Posterior cingulate gyrus (tissue), 11 donors: ENCODE measurements at regions not wholly inside any gene's neighbourhood (a gene's known extent, or its start where the extent isn't known, plus 50 kb on each side); places are given as distances from the start of the nearest gene placed in this dataset.
"Not testable (repeated sequence)": the region's sequence is repeated elsewhere in the genome, so short reads cannot be mapped to it uniquely, and the experiment has no call there.

Experiments
- DNase-seq, 10 donors: peaks; one replicate each; pipeline versions ENCODE4 v3.0.0 to v3.0.0-alpha.2; 2020 to 2021; ENCODE audit warnings: mixed read lengths in 3 of 10
- intact Hi-C: fragments of 100-400 bp; cut with DNase I; formaldehyde crosslinking; loops from one replicate; pipeline ENCODE4 v1.15.1; 2023

DNA sequence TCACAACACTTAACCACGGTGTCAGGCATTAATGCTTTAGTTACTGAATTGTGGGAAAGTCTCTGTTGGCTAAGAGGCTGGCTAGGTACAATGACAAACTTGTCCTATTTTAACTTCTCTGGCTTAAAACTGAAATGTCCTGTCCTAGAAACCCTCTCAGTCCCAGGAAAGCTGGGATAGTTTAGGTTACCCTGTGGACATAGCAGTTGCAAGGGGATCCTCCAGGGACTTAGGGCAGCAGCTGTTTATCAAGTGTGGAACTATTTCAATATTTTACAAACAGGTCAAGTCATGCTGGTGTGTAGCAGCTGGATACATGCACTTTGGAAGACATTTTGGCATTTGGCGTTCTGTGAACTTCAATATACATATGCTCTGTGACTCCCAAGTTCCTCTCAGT is 95.0 kb upstream of the ARRDC3 start:
- intact Hi-C loops: no loop called here
- no peak for DNase-seq

GRCh38 chr5:91477408-91477807 is 94.3 kb upstream of the ARRDC3 start:
- intact Hi-C loops: no loop called here
- no peak for DNase-seq

- intact Hi-C loops: no loop called here
- no peak for DNase-seq
Observed at GRCh38 chr5:91474201-91474600, 91.1 kb upstream of the ARRDC3 start.

GRCh38 chr5:91472631-91473030 is 89.5 kb upstream of the ARRDC3 start:
- no peak for DNase-seq
- intact Hi-C loops: no loop called here

DNA sequence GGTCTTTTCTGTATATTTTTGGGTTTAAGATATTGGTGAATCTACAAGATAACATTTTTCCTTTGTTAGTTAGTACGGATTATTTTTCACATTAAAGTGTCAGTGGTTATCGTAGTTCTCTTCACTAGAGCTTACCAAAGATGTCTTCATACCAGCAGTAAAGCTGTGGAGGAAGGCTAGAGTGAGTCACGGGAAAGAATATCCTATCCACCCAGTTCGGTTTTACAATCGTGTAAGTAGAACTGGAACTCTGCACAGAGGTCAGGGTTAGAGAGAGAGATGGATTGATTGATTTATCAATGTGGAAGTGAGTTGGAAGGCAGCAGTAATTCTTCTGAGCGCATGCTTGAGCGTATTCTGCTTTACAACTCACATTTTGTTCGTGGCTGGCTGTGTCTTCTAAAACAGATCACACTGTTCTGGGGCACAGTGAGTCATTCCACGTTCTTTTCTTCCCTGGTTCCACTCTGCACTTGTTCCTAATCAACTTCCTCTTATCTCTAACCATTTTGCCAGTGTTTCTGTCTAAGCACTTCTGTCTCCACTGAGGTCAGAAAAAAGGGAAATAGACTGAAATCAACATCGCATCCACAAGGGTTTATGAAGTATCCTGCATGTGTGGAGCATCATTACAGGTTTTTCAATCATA is 86.5 kb upstream of the ARRDC3 start:
- intact Hi-C loops: no loop called here
- DNase-seq: peak in 5 of 10 donors; percentile 8 to 62 (median 17)

- intact Hi-C loops: no loop called here
- DNase-seq: no peak
Observed at GRCh38 chr5:91468651-91469422, 85.7 kb upstream of the ARRDC3 start.

DNA sequence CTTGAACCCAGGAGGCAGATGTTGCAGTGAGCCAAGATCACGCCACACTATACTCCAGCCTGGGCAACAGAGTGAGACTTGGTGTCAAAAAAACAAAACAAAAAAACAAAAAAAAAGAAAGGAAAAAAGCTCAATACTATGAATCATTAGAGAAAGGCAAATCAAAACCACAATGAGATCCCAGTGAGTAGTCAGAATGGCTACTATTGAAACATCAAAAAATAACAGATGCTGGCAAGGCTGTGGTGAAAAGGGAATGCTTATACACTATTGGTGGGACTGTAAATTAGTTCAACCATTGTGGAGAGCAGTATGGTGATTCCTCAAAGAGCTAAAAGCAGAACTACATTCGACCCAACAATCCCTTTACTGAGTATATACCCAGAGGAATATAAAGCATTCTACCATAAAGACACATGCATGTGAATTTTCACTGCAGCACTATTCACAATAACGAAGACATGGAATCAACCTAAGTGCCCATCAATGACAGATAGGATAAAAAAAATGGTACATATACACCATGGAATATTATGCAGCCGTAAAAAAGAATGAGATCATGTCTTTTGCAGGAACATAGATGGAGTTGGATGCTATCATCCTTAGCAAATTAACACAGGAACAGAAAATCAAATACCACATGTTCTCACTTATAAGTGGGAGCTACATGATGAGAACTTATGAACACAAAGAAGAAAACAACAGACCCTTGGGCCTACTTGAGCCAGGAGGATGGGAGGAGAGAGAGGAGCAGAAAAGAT is 81.9 kb upstream of the ARRDC3 start:
- no peak for DNase-seq
- intact Hi-C loops: no loop called here

DNA sequence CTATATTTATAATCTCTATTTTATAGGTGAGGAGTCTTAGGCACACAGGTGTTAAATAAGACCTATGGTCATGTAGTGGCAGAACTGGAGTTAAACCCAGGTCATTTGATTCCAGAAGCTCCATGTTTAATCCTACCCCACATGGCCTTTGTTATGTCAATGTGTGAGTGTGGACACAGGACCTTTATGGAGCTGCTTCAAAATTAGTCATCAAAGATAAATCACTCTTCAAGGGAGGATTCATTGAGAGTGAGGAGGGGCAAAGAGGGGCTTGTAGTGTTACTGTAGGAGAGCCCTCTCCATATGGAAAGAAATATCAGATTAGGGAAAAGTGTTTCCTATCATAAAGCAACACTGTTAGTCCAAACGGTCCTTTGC is 74.6 kb upstream of the ARRDC3 start:
- intact Hi-C loops: no loop called here
- no peak for DNase-seq

DNA sequence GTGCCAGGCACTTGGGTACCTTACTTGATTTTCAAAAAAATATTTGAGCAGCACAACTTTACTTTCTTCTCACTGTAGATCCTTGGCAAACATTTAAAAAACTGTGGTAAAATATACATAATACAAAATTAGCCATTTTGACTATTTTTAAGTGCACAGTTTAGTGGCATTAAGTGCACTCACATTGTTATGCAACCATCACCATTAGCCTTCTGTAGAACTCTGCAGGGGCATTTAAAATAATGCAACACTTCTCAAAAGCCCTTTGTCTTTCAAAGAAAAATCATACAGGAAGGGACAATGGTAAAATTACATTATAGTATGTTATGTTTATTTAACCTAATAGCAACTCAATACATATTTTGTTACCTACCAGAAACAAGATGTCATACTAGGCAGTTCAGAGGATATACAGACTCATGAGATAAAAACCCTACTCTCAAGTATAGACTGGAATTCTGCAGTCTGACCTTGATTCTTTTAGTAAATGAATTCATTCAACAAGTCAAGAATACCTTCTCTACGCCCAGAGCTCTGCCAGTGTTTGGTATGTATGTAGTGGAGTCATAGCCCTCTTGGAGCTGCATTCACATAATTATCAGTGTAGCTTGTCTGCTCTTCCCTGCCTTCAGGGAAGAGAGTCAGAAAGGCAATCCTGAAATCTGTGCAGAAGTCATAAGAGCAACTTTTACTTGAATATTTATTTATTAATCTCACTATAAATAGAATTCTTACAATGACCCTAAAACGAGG is 74.0 kb upstream of the ARRDC3 start:
- DNase-seq: no peak
- intact Hi-C loops: no loop called here

GRCh38 chr5:91449083-91449482 is 66.0 kb upstream of the ARRDC3 start:
- DNase-seq: no peak
- intact Hi-C loops: no loop called here

- intact Hi-C loops, DNase-seq: not testable (repeated sequence)
Observed at GRCh38 chr5:91448079-91448478, 65.0 kb upstream of the ARRDC3 start.

- intact Hi-C loops, DNase-seq: not testable (repeated sequence)
Observed at GRCh38 chr5:91446880-91447279, 63.8 kb upstream of the ARRDC3 start.

- no peak for DNase-seq
- intact Hi-C loops: no loop called here
Observed at GRCh38 chr5:91443761-91444467, 60.8 kb upstream of the ARRDC3 start.

DNA sequence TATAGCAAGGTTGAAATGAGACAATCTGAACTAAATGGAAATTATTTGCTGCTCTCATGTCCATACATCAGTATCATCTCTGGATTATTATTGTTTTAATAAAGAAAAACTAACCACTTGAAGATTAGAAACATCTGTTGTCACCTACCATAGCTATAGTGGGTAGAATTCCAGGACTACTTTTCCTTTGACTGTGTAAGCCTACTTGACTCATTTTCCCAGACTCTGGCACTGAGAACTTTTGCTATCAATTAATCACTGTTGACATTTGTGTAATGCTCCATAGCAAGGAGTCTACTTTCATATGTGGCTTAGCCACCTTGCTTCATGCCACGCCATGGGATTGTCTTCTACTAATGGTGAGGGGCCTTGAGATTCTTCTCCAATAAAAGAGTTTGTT is 59.9 kb upstream of the ARRDC3 start:
- intact Hi-C loops: no loop called here
- DNase-seq: no peak

DNA sequence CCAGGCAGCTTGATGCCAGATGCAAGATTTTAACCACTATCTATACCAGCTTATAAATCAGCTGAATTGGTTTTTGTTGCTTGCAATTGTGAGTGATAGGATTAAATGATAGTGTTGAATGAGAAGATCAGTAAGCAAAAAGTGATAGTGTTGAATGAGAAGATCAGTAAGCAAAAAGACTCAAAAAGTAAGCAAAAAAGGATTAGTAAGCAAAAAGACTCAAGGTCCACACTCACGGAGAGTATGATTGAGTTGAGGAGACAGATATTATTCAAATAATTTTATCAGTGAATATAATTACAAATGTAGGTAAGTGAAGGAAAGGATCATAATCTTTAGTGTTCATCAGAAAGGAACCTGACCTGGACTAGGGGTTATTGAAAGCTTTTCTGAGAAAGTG is 58.0 kb upstream of the ARRDC3 start:
- DNase-seq: no peak
- intact Hi-C loops: no loop called here

- intact Hi-C loops: no loop called here
- DNase-seq: no peak
Observed at GRCh38 chr5:91438871-91439270, 55.8 kb upstream of the ARRDC3 start.

DNA sequence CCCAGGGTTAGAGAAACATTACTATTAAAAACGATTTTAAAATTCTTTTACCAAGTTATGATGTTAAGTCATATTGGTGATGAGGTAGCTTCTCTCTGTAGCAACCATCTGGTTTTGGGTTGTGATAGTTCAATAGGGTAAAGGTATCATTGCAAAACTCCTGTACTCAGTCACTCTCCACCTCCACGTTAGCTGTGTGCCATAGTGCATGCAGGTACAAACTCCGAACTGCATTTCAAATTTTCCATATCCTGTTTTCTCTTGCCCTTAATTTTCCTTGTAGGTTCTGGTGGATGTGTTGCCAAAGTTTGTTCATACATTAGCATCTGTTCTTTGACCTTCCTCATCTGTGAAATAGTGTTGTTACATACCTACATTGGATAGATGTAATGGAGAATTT is 53.1 kb upstream of the ARRDC3 start:
- no peak for DNase-seq
- intact Hi-C loops: no loop called here

DNA sequence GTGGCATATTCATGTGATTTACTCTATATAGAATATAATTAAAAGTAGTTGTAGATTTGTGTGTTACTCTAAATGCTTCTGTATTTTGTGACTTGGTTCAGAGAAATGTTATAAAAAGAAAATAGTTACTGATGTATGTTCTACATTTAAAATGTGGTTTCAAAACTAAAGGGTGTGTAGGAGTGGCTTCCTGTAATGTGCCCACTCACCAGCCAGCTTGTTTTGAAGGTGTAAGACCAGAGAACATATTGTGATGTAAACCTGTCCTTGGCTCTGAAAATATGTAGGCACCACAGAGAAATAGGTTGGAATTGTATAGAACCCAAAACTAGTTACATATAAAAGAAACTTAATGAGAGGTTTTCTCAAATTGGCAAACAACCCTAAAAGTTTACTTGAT is 51.2 kb upstream of the ARRDC3 start:
- intact Hi-C loops: no loop called here
- peak in 2 of 10 donors; percentile 4 to 9 for DNase-seq

DNA sequence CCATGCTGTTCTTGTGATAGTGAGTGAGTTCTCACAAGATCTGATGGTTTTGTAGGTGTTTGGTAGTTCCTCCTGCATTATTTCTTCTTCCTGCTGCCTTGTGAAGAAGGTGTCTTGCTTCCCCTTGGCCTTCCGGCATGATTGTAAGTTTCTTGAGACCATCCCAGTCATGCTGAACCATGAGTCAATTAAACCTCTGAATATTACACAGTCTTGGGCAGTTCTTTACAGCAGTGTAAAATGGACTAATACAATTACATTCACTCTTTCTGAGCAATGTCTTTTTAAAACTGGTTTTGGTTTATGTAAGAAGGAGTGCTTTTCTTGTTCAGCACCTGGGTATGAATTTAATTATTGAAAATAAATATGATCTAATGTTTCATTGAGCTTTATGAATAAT is 50.7 kb upstream of the ARRDC3 start:
- intact Hi-C loops: no loop called here
- DNase-seq: no peak
